DMS79 treated with DMSO at 0.1 percent for 48 hours (cell line): ENCODE measurements at regions not wholly inside any gene's neighbourhood (a gene's known extent, or its start where the extent isn't known, plus 50 kb on each side); places are given as distances from the start of the nearest gene placed in this dataset.
"Not testable (repeated sequence)": the region's sequence is repeated elsewhere in the genome, so short reads cannot be mapped to it uniquely, and the experiment has no call there.

ENCODE experiments used
- DNase-seq: peaks from one replicate; lab custom pipeline; 2025; lab: John Stamatoyannopoulos, UW

DNA sequence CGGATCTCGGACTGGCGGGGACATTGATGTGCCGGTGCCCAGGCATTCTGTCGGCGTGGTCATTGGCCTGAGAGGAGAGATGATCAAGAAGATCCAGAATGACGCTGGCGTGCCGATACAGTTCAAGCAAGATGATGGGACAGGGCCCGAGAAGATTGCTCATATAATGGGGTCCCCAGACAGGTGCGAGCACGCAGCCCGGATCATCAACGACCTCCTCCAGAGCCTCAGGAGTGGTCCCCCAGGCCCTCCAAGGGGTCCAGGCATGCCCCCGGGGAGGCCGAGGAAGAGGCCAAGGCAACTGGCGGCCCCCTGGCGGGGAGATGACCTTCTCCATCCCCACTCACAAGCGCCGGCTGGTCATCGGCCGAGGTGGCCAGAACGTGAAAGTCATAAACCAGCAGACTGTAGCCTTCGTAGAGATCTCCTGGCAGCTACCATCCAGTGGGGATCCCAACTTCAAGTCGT is 106.5 kb upstream of the MTAP start:
- no peak for DNase-seq

DNA sequence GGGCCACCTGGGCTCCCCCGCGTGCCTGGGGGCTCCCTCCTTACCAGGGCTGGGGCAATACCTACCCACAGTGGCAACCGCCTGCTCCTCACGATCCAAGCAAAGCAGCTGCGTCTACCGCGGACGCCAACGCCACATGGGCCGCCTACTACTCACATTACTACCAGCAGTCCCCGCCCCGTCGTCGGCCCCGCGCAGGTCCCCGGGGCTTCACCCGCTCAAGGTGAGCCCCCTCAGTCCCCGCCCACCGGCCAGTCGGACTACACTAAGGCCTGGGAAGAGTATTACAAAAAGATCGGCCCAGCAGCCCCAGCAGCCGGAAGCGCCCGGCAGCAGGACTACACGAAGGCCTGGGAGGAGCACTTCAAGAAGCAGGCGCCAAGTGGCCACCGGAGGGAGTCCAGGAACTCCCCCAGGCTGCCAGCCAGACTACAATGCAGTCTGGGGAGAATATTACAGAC is 106.0 kb upstream of the MTAP start:
- no peak for DNase-seq

DNA sequence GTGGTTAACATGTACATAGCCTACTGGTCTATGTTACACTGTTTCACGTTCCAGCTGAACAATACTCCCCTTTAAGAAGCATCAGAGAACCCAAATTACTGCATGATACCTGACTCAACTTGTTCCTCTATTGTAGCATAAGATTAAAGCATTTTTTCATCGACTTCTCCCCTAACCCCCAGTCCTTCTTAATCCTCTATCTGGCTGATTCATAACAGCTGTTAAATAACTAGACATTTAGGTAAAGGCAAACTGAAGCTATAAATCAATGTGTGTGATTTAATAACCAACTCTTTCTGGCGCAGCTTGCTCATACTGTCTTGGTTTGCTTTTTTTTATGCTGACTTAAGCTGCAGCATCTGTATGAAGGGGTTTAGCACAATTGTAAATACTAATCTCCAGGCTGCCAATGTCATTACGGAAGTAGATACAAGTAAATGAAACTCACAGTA is 94.2 kb upstream of the MTAP start:
- no peak for DNase-seq

DNA sequence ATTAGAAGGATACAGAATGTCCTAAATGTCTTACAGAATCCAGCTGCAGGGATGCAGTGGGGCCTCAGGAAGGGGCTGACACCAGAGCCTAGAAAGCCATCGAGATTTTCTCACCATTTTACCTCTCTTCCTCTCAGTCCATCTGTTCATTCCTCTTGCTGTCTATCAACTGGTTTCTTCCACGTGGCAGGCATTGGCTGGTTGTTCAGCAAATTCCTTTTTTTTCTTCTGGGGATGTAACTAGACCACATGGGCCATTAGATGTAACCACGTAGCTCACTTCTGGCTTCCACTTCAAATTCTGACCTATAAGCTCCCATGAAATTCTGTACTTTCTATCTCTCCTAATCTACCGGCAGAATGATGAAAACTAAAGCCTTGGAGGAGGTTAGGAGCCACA is 93.6 kb upstream of the MTAP start:
- no peak for DNase-seq

DNA sequence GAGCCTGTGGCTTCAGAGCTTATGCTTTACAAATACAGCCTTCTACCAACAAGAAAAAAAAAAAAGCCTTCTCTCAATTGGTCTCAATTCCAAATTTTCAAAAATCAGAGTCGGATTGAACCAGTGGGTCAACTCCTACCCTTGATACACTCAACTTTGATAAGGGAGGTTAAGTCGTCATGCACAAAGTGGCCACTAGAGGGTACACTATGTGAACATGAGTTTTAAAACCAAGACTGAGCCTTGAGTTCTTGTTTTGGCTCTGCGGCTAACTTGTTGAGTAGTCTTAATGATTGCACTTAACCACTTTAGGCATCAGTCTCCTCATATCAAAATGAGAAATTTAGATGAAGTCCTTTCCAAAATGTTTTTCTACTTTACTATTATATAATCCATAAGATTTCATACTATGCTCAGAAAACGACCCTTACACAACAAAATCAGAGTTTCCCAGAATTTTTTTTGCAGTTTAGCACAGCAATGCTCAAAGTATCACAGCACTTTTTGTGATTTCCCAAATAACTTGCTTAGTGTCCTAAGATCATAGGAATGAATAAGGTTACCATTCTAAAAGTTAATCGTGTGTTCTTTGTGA is 92.9 kb upstream of the MTAP start:
- no peak for DNase-seq

DNA sequence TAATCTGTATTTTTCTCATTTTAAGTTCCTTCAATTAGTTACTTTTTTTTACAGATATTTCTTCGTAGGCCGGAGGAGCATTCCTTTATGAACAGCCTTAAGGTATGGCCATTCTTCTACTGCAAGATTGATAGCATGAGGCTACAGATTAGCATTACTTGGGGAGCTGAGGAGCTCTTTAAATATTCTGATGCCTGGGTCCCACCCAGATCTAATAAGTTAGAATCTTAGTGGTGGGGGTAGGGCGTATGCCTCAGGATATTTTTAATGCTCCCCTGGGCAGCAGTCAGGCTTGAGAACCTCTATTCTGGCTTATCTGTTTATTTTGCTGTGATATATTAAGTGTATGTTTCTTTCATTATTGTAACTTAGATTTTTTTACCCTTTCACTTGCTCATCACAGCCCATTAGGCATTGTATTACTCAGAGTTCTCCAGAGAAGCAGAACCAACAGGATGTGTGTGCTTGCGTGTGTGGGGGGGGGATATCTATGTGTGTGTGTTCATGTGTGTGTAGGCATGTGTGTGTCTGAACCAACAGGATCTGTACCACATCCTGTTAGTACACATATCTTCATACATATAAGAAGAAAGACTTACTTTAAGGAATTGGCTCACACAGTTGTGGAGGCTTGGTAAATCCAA is 91.8 kb upstream of the MTAP start:
- DNase-seq, result no peak

DNA sequence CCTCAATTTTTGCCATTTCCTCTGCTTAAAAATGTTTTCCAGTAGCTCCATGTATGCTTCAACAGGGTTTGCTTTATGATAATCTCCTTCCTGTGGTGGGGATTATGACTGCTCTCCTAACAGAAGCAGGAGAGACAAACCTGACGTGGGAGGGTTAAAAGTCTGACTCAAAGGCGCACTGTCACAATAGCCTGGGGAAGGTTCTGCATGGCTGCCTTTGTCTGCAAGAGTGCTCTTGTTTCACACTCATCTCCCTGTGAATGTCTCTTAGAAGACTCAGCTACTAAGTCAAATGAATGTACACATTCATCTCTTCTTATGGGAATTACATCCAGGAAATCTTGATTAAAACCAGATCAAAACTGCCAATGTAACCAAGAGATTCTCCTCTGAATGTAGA is 90.9 kb upstream of the MTAP start:
- no peak for DNase-seq

DNA sequence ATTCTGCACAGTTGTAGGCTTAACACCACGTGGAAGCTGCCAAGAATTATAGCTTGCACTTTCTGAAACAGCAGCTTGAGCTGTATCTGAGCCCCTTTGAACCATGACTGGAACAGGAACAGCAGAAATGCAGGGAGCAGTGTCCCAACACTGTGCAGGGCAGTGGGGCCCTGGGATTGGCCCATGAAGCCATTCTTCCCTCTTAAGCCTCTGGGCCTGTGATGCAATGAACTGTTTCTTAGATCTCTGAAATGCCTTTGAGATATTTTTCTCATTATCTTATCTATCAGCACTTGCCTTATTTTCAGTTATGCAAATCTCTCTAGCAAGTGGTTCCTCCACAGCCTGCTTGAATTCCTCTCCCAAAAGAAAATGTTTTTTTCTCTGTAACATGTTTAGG is 87.0 kb upstream of the MTAP start:
- no peak for DNase-seq

DNA sequence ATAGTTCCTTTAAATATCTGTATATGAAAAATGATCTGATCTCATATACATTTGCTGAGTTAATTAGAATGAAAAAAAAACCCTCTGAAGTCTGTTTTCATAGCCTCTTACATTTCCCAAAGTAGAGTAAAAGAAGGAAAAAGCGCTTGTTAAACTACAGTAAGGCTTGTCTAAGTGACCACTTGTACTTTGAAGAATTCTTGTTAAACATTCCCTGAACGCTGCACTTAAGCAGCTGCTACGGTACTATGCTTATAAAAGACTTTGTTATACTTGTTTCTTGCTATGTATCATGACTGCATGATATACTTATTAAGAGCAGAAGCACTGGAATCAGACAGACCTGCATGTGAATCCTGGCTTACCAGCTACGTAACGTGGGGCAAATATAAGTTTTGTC is 81.7 kb upstream of the MTAP start:
- peak; percentile 8 for DNase-seq

DNA sequence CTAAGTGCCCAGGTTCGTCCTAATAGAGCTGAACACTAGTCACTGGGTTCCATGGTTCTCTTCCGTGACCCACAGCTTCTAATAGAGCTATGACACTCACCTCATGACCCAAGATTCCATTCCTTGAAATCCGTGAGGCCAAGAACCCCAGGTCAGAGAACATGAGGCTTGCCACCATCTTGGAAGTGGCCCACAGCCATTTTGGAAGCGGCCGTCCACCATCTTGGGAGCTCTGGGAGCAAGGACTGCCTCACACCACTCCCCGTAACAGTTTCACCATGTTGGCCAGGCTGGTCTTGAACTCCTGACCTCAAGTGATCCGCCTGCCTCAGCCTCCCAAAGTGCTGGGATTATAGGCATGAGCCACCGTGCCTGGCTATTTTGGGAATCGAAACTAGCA is 75.0 kb upstream of the MTAP start:
- DNase-seq, result not testable (repeated sequence)

DNA sequence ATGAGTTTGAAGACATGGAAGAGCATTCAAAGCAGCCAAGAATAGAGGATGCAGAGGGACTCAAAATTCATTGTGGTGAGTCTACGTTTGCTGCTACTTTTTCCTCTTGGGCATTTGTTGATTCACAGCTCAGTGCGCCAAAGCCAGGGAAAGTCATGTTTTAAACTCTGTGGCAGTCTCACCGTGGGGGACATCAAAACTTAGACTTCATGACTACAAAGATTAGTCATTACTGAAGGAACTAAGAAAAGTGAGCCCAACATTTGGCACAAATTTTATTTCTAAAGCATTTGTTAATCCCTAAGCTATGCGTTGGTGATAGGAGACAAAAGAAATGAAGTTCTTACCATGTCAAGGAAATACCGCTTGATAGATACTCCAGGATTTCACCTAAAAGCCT is 73.7 kb upstream of the MTAP start:
- no peak for DNase-seq

DNA sequence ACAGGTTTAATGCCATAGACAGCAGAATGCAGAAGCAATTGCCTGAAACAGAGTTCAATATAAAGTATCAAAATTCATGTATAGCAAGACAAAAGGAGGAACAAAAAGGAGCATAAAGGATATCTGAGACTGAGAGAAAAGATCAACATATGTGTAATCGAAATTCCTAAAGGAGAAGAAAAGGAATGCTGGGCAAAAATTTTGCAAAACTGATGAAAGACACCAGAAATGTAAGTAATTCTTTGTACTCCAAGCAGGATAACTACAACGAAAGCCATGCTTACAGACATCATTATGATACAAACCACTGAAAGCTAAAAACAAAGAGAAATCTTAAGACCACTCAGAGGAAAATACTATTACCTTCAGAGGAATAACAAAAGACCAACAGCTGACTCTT is 72.8 kb upstream of the MTAP start:
- DNase-seq, result no peak

DNA sequence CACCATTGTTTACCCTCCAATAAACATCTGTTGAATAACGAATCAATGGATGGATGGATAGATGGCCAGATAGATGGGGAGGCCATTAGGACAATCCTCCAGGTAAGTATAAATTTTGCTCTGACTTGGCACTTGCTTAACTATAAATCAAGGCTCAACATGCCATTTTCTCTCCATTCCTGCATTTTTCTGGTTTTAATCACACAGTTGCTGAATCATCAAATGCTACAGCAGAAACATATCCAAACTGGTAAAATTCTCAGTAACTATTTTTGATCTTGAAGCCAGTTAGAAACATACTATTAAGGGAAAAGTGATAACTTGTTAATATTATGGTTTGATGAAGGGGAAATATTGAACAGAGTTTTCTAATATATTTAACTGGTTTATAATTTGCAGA is 71.5 kb upstream of the MTAP start:
- no peak for DNase-seq

DNA sequence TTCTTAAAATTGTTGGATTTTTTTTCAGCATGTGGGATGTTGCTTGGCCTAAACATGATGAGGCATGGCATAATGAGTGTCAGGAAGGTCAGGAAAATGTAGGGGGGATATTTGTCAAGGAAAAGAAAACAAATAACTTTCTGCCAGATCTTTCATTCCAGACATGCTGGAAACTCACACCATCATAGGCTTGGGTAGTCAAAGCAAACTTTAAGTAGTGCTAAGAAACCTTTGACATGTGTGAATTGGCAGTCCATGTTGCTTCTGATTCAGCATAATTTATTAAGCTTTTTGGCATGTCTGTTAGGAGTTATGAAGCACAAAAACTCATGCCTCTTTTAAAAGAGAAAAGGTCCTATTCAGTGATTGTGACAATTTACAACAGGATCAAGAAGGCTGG is 61.3 kb upstream of the MTAP start:
- no peak for DNase-seq

DNA sequence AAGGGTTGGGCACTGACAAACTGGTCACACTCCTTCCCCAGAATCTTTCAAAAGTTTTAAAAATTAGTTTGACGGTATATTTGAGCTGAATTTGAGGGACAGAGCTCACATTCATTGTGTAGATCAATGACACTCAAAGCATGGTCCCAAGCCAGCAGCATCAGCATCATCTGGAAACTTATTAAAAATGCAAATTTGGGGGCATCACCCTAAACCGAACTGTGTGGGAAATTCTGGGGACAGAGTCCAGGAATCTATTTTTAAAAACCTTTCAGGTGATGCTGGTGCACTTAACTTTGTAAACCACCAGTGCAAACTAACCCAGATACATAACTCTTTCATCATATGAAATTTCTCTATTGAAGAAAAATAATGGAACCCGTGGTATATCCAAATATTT is 58.1 kb upstream of the MTAP start:
- no peak for DNase-seq

DNA sequence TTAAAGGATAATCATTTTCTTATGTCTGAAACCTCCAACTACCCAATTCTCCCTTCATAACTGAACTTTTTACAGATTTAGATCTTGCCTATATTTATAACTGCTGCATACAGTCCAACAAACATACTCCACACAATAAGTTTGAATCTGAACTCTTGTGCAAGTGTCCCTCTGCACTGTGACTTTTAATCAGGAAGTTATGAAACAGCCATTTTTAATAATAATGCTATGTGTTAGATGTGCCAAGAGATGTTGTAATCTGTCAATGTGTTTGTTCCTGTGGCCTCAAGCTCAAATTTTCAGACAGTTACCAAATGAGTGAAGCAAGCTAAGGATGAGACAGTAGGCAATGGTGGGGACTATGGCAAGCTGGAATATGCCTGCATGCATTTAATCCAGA is 57.6 kb upstream of the MTAP start:
- DNase-seq, result no peak

DNA sequence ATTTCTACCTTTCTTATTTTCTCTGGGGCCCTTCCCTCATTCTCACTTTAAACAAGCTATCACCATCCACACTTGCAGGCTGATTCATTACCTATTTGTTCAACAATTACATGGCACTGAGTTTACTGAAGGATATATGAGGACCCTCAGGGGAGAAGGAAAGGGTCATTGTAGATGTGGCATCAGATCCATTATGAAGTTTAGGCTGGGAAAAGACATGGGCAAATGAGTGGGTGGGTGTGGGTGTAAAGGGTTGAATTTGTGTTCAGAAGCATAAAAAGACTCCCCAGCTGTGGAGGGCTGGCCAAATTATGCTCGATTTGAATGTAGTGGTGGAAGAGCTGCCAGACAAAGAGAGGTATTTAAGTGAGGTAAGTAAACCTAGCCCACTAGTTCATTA is 55.9 kb upstream of the MTAP start:
- DNase-seq, result no peak

DNA sequence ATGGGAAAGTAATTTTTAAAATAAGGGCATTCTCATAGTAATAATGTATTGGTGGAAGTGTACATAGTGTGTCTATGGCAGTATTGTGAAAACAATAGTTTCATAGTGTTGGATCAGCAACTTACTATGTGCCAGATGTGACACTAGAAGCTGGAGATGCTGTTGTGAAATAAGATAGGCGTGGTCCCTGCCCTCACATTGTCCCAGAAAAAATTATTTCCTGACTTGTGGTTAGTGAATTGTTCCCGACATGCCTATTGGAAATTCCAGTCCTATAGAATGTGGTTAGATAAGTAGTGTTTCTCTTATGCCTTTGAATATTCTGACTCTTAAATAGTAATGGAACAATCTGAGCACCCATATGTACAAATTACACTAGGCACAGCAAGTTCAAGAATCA is 55.3 kb upstream of the MTAP start:
- DNase-seq, result no peak

DNA sequence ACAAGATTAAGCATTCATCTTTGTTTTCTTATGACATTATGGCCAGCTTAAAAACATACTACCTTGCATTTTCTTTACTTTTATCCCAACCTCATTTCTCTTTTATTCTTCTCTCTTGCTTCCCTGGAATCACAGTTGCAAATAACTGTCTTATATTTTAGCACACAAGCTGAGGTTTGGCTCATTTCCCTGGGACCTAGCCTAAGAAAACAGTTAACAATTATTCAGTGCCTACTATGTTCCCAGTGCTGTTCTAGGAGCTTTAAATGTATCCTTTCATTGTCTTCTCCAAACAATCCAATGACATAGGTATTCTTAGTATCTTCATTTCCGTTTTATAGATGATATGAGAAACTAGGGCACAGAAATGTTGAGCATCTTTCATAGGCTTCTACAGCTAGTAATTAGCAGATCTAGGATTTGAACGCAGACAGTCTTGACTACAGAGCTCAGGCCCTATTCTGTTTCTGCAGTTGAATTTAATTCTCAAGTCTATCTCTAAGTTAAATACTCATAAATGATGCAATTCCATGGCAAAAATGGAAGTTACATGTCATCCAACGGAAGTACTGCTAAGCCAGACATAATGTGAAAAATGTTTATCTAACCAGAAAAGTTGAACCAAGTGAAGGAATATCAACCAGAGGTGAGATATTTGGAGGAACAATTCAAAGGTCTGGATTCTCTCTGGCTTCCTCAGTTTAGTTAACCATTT is 52.3 kb upstream of the MTAP start:
- no peak for DNase-seq

DNA sequence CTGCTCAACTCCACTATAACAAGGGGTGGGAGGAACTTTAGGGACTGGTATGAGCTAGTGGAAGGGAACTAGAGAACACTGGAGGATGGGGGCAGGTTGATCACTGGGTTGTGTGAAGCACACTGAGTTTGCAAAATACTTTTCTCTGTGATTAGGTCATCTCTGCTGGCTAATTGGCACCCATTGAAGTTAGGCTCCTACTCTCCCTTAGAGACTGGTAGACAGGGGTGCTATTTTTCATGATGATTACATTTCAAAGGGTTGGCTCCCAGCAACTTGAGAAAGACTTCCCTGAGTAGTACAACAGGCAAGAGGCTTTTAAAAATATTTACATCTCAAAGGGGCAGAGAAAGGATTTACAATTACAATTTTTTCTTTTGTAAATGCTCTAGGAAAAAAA is 50.4 kb upstream of the MTAP start:
- no peak for DNase-seq
